Left lung (tissue), 4 donors: ENCODE measurements at regions not wholly inside any gene's neighbourhood (a gene's known extent, or its start where the extent isn't known, plus 50 kb on each side); places are given as distances from the start of the nearest gene placed in this dataset.
"Not testable (repeated sequence)": the region's sequence is repeated elsewhere in the genome, so short reads cannot be mapped to it uniquely, and the experiment has no call there.

Experiments used
- ATAC-seq: fragments of 200-7000 bp; cut with Tn5 transposase; one replicate; pipeline ENCODE4 v1.9.1; 2020; ENCODE audit warnings: moderate library complexity
- DNase-seq, 4 donors: peaks; one replicate each; pipeline ENCODE4 v3.0.0-alpha.2; 2013 to 2020
- H3K27ac ChIP-seq, 2 donors: fragments of 200-600 bp; sonication (generic) in 1 of 2; one replicate each; pipeline versions ENCODE4 v1.5.0 to v1.8.0; 2020 to 2021
- H3K27me3 ChIP-seq, 2 donors: fragments of 200-600 bp; sonication (generic) in 1 of 2; one replicate each; pipeline versions ENCODE4 v1.5.0 to v1.8.0; 2020 to 2021
- H3K36me3 ChIP-seq, 2 donors: fragments of 200-600 bp; sonication (generic) in 1 of 2; one replicate each; pipeline versions ENCODE4 v1.5.0 to v1.8.0; 2020 to 2021
- H3K4me1 ChIP-seq, 2 donors: fragments of 200-600 bp; one replicate each; pipeline ENCODE4 v1.8.0; 2021
- H3K4me3 ChIP-seq, 2 donors: fragments of 200-600 bp; sonication (generic) in 1 of 2; one replicate each; pipeline versions ENCODE4 v1.5.0 to v1.8.0; 2020 to 2021; ENCODE audit warnings: mild to moderate bottlenecking in 1 of 2
- H3K9me3 ChIP-seq, 2 donors: fragments of 200-600 bp; sonication (generic) in 1 of 2; one replicate each; pipeline versions ENCODE4 v1.5.0 to v1.8.0; 2020 to 2021
- intact Hi-C, 2 donors: fragments of 100-400 bp; cut with DNase I; formaldehyde crosslinking; loops; one replicate each; pipeline versions ENCODE4 v1.11.2 to v1.14.2; 2022
- TF ChIP-seq, protein P1 (sequence below), 2 donors: fragments of 200-600 bp; sonication (generic) in 1 of 2; IDR thresholded peaks; one replicate each; pipeline versions ENCODE4 v1.5.0 to v1.8.0; 2021; ENCODE audit warnings: antibody characterized with exemption in 2 of 2
- donor health status: DM: no; HTN: yes; CAD: no.
- donor health status: DM: no; HTN: no; CAD: no.

DNA sequence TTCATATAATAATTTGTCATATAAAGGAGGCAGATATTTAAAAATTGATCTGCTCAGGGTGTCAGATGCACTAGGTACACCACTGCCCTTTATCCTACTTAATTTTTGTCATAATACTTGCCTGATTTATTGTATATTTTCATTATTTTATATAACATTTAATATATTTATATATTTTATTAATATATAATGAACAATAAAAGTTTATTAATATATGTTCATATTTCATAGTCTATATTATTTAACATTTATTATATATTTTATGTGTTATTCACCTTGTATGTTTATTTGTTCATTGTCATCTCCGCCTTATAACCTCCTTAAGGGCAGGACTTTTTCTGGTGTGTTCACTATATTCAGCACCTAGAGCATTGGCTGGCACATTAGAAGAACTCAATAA is 232.4 kb upstream of the AMIGO2 start:
- TF ChIP-seq, protein P1, sequence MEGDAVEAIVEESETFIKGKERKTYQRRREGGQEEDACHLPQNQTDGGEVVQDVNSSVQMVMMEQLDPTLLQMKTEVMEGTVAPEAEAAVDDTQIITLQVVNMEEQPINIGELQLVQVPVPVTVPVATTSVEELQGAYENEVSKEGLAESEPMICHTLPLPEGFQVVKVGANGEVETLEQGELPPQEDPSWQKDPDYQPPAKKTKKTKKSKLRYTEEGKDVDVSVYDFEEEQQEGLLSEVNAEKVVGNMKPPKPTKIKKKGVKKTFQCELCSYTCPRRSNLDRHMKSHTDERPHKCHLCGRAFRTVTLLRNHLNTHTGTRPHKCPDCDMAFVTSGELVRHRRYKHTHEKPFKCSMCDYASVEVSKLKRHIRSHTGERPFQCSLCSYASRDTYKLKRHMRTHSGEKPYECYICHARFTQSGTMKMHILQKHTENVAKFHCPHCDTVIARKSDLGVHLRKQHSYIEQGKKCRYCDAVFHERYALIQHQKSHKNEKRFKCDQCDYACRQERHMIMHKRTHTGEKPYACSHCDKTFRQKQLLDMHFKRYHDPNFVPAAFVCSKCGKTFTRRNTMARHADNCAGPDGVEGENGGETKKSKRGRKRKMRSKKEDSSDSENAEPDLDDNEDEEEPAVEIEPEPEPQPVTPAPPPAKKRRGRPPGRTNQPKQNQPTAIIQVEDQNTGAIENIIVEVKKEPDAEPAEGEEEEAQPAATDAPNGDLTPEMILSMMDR (IDR thresholded peaks at IDR 0.05) = no peak
- ATAC-seq = no peak
- DNase-seq = no peak
- H3K9me3 ChIP-seq = no peaks in the 10 kb centered on the region
- H3K4me1 ChIP-seq = peaks cover 2 to 26% of the 10 kb centered on the region in 2 donors
- H3K4me3 ChIP-seq = no peak overlapping the region
- intact Hi-C loops = no loop called here
- no peak overlapping the region for H3K27ac ChIP-seq
- no peaks in the 10 kb centered on the region for H3K36me3 ChIP-seq
- no peaks in the 10 kb centered on the region for H3K27me3 ChIP-seq

DNA sequence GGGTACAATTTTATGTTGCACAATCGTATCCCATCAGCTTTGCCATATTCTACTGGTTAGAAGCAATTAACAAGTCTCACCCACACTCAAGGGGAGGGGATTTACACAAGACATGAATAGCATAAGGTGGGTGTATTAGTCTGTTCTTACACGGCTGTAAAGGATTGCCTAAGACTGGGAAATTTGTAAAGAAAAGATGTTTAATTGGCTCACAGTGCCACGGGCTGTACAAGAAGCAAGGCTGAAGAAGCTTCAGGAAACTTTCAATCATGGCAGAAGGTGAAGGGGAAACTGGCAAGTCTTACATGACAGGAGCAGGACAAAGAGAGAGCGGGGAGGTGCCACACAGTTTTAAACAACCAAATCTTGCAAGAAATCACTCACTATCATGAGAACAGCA is 231.8 kb upstream of the AMIGO2 start:
- ATAC-seq = no peak
- TF ChIP-seq, protein P1 (IDR thresholded peaks at IDR 0.05) = no peak
- intact Hi-C loops = no loop called here

DNA sequence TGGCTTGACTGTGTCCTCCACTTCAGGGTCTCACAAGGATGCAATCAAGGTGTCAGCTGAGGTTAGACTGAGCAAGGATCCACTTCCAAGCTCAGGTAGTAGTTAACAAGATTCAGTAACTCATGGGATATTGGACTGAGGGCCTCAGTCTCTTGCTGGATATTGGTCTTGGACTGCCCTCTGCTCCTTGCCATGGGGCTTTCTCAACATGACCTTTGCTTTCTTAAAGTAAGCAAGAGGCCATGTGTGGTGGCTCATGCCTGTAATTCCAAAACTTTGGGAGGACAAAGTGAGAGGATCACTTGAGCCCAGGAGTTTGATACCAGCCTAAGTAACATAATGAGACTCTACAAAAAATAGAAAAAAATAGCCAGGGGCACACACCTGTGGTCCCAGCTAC is 231.3 kb upstream of the AMIGO2 start:
- Histone ChIP-seq H3K27me3 (no peaks in the 10 kb centered on the region), H3K4me1 (peaks cover 0 to 15% of the 10 kb centered on the region in 2 donors), H3K9me3 (no peaks in the 10 kb centered on the region), H3K27ac (no peak overlapping the region), H3K4me3 (no peak overlapping the region), H3K36me3 (no peaks in the 10 kb centered on the region)
- no peak for ATAC-seq
- TF ChIP-seq, protein P1 (IDR thresholded peaks at IDR 0.05) = no peak
- intact Hi-C loops = no loop called here
- DNase-seq = no peak

More for the DNA sequence above, 231.8 kb upstream of the AMIGO2 start:
- DNase-seq = no peak
- H3K9me3 ChIP-seq = no peaks in the 10 kb centered on the region
- H3K4me3 ChIP-seq = no peak overlapping the region
- H3K36me3 ChIP-seq = no peaks in the 10 kb centered on the region
- H3K27ac ChIP-seq = no peak overlapping the region
- H3K27me3 ChIP-seq = no peaks in the 10 kb centered on the region
- H3K4me1 ChIP-seq = peaks cover 0 to 21% of the 10 kb centered on the region in 2 donors

DNA sequence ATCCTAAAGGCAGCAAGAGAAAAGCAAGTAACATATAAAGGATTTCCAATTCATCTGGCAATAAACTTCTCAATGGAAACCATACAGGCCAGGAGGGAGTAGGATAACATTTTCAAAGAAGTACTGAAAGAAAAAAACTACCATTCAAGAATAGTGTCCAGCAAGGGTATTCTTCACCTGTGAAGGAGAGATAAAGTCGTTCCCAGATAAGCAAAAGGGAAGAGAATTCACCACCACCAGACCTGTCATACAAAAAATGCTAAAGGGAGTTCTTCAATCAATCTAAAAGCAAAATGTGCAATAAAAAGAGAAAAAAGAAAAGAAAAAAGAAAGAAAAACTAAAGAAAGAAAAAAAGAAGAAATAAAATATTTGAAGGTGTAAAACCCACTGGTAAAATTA is 228.9 kb upstream of the AMIGO2 start:
- intact Hi-C loops = loop anchor here in 1 of 2 donors (10.0 kb wide), 1 partner anchor 274 kb away; no protein-coding TSS in a partner anchor

DNA sequence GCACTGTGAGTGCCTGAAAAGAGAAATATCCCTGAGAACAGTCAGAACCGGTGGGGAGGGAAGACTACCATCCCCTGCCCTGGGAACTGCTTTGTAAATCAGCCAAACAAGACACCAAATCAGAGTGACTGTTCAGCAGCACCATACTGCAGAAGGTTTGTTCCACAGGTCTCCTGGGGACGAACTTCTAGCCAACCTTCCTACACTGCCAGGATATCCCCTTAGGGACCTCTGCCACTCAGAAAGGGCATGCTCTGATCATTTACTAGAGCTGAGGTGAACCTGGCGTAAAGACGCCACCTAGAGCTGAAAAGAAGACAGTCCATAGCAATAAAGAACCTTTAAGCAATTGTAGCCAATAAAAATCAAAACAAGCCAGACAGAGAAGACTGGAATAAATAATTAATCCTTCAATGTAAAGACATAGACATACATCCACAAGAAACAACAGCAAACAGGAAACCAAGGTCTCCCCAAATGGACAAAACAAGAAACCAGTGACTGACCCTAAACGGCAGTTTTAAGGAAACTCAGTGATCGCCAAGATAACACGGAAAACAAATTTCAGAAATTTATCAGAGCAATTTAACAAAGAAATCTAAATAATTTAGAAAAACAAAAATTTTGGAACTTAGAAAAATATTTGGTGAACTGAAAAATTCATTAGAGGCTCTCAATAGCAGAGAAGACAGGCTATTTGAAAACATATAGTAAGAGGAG is 228.1 kb upstream of the AMIGO2 start:
- no peaks in the 10 kb centered on the region for H3K9me3 ChIP-seq
- H3K36me3 ChIP-seq = no peaks in the 10 kb centered on the region
- DNase-seq (peak in 3 of 4 donors; percentile 9 to 47 (median 40)), ATAC-seq (peak; percentile 98)
- H3K27ac ChIP-seq = no peak overlapping the region
- no peaks in the 10 kb centered on the region for H3K27me3 ChIP-seq
- peaks cover 0 to 6% of the 10 kb centered on the region in 2 donors for H3K4me1 ChIP-seq
- H3K4me3 ChIP-seq = peak overlapping the region in 1 of 2 donors; percentile 17
- TF ChIP-seq, protein P1 (IDR thresholded peaks at IDR 0.05) = peak; percentile 50 to 55
- intact Hi-C loops = loop anchor here in 1 of 2 donors (10.0 kb wide), 1 partner anchor 273 kb away; no protein-coding TSS in a partner anchor

More for the DNA sequence above, 228.9 kb upstream of the AMIGO2 start:
- no peak overlapping the region for H3K4me3 ChIP-seq
- no peak for ATAC-seq
- H3K36me3 ChIP-seq = no peaks in the 10 kb centered on the region
- no peaks in the 10 kb centered on the region for H3K9me3 ChIP-seq
- TF ChIP-seq, protein P1 (IDR thresholded peaks at IDR 0.05) = no peak
- peaks cover 0 to 12% of the 10 kb centered on the region in 2 donors for H3K4me1 ChIP-seq
- H3K27ac ChIP-seq = no peak overlapping the region
- DNase-seq = no peak
- no peaks in the 10 kb centered on the region for H3K27me3 ChIP-seq

DNA sequence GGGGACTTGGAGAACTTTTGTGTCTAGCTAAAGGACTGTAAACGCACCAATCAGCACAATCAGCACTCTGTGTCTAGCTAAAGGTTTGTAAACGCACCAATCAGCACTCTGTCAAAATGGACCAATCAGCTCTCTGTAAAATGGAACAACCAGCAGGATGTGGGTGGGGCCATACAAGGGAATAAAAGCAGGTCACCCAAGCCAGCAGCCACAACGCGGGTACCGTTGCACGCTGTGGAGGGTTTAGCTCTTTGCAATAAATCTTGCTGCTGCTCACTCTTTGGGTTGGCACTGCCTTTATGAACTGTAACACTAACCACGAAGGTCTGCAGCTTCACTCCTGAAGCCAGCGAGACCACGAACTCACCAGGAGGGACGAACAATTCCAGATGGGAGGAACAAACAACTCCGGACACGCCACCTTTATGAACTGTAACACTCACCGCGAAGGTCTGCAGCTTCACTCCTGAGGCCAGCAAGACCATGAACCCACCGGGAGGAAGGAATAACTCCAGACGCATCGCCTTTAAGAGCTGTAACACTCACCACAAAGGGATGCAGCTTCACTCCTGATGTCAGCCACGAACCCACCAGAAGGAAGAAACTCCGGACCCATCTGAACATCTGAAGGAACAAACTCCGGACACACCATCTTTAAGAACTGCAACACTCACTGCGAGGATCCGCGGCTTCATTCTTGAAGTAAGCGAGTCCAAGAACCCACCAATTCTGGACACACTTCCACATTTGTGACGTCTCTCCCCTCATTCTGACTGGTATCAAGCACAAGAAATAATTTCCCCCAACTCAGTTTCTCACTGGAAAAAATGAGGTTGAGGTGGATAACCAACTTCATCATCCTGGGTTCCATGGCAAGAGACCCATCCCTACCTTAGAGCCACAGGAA is 227.3 kb upstream of the AMIGO2 start:
- not testable (repeated sequence) for H3K4me1 ChIP-seq, H3K9me3 ChIP-seq, H3K27me3 ChIP-seq, H3K36me3 ChIP-seq, H3K27ac ChIP-seq, DNase-seq
- intact Hi-C loops = loop anchor here in 1 of 2 donors (10.0 kb wide), 1 partner anchor 272 kb away; no protein-coding TSS in a partner anchor
- peak overlapping the region in 1 of 2 donors; percentile 17 for H3K4me3 ChIP-seq
- peak; percentile 23 for ATAC-seq
